Loucy (cell line): ENCODE measurements at regions not wholly inside any gene's neighbourhood (a gene's known extent, or its start where the extent isn't known, plus 50 kb on each side); places are given as distances from the start of the nearest gene placed in this dataset.

Source experiments
- EZH2phosphoT487 ChIP-seq: fragments of 200-600 bp; IDR thresholded peaks from 2 replicates; pipeline ENCODE4 v1.6.1; 2018; ENCODE audit warnings: antibody characterized with exemption, mild to moderate bottlenecking, moderate library complexity, borderline replicate concordance
- TF ChIP-seq, protein P1 (sequence below): fragments of 200-600 bp; sonication (generic); conservative IDR thresholded peaks from 2 replicates; pipeline ENCODE4 v1.5.1; 2014; ENCODE audit warnings: mild to moderate bottlenecking, antibody characterized with exemption, low read length

DNA sequence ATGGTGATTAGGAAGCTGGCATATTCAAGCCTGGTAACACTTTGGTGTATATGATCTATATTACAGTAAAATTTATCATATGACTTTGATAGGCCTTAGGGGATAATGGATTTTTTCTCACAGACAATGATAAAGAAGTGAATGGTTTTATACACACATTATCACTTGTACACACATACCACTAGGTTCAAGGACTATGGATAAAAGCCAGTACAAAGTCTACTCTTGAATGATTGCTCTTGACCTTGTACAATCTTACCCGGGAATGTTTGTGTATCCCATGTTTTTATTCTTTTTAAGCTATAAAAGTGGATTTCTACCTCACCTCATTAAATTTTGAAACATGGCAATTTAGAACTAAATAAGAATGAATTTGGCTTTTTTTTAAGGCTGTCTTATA is 414.5 kb upstream of the ADAMTSL1 start:
- TF ChIP-seq, protein P1, sequence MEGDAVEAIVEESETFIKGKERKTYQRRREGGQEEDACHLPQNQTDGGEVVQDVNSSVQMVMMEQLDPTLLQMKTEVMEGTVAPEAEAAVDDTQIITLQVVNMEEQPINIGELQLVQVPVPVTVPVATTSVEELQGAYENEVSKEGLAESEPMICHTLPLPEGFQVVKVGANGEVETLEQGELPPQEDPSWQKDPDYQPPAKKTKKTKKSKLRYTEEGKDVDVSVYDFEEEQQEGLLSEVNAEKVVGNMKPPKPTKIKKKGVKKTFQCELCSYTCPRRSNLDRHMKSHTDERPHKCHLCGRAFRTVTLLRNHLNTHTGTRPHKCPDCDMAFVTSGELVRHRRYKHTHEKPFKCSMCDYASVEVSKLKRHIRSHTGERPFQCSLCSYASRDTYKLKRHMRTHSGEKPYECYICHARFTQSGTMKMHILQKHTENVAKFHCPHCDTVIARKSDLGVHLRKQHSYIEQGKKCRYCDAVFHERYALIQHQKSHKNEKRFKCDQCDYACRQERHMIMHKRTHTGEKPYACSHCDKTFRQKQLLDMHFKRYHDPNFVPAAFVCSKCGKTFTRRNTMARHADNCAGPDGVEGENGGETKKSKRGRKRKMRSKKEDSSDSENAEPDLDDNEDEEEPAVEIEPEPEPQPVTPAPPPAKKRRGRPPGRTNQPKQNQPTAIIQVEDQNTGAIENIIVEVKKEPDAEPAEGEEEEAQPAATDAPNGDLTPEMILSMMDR, result no peak
- no peak for TF ChIP-seq EZH2phosphoT487
